HG03108 (cell line): ENCODE measurements at regions not wholly inside any gene's neighbourhood (a gene's known extent, or its start where the extent isn't known, plus 50 kb on each side); places are given as distances from the start of the nearest gene placed in this dataset.
"Not testable (repeated sequence)": the region's sequence is repeated elsewhere in the genome, so short reads cannot be mapped to it uniquely, and the experiment has no call there.

Source experiments
- ATAC-seq: cut with Tn5 transposase; IDR thresholded peaks from one replicate; pipeline ENCODE4 v1.9.1; 2021; ENCODE audit warnings: moderate library complexity; ENCODE audit not compliant: unreplicated experiment

- ATAC-seq = no peak
Observed at GRCh38 chr18:40347261-40347660, 1607.8 kb upstream of the PIK3C3 start.

- ATAC-seq = no peak
Observed at GRCh38 chr18:40346146-40346545, 1608.9 kb upstream of the PIK3C3 start.

GRCh38 chr18:40341701-40342100 is 1613.3 kb upstream of the PIK3C3 start:
- ATAC-seq = no peak

- no peak for ATAC-seq
Observed at GRCh38 chr18:40338284-40338683, 1616.8 kb upstream of the PIK3C3 start.

- ATAC-seq = no peak
Observed at GRCh38 chr18:40326985-40327384, 1628.0 kb upstream of the PIK3C3 start.

- ATAC-seq = no peak
Observed at GRCh38 chr18:40325988-40326387, 1629.0 kb upstream of the PIK3C3 start.

GRCh38 chr18:40314199-40314598 is 1640.8 kb upstream of the PIK3C3 start:
- ATAC-seq = no peak

GRCh38 chr18:40313030-40313642 is 1641.9 kb upstream of the PIK3C3 start:
- ATAC-seq = no peak

- ATAC-seq = no peak
Observed at GRCh38 chr18:40307627-40308026, 1647.4 kb upstream of the PIK3C3 start.

GRCh38 chr18:40296717-40297413 is 1658.2 kb upstream of the PIK3C3 start:
- ATAC-seq = no peak

GRCh38 chr18:40292985-40293710 is 1661.9 kb upstream of the PIK3C3 start:
- ATAC-seq = no peak

- ATAC-seq = no peak
Observed at GRCh38 chr18:40283560-40283959, 1671.5 kb upstream of the PIK3C3 start.

- not testable (repeated sequence) for ATAC-seq
Observed at GRCh38 chr18:40281356-40281755, 1673.7 kb upstream of the PIK3C3 start.

GRCh38 chr18:40274618-40275196 is 1680.3 kb upstream of the PIK3C3 start:
- no peak for ATAC-seq

GRCh38 chr18:40272630-40273231 is 1682.3 kb upstream of the PIK3C3 start:
- no peak for ATAC-seq

- no peak for ATAC-seq
Observed at GRCh38 chr18:40259115-40259835, 1695.8 kb upstream of the PIK3C3 start.

GRCh38 chr18:40258311-40258710 is 1696.7 kb upstream of the PIK3C3 start:
- ATAC-seq = no peak

GRCh38 chr18:40250236-40250635 is 1704.8 kb upstream of the PIK3C3 start:
- ATAC-seq = no peak

GRCh38 chr18:40249390-40250080 is 1705.5 kb upstream of the PIK3C3 start:
- ATAC-seq = no peak

- not testable (repeated sequence) for ATAC-seq
Observed at GRCh38 chr18:40245612-40246011, 1709.4 kb upstream of the PIK3C3 start.
